ENCODE measurements at regions not wholly inside any gene's neighbourhood (a gene's known extent, or its start where the extent isn't known, plus 50 kb on each side); places are given as distances from the start of the nearest gene placed in this dataset.
"Not testable (repeated sequence)": the region's sequence is repeated elsewhere in the genome, so short reads cannot be mapped to it uniquely, and the experiment has no call there.

GRCh38 chr22:47435826-47436225, 673.4 kb downstream of the TBC1D22A start:
- DNase-seq = no peak

- no peak for DNase-seq
These were observed 672.7 kb downstream of the TBC1D22A start for GRCh38 chr22:47435204-47435487.

GRCh38 chr22:47434336-47435203, 672.1 kb downstream of the TBC1D22A start:
- DNase-seq = no peak

- DNase-seq = no peak
These were observed 671.2 kb downstream of the TBC1D22A start for GRCh38 chr22:47433627-47434026.

- DNase-seq = no peak
These were observed 670.2 kb downstream of the TBC1D22A start for GRCh38 chr22:47432683-47433082.

GRCh38 chr22:47423861-47424820, 661.7 kb downstream of the TBC1D22A start:
- no peak for DNase-seq

- DNase-seq = no peak
These were observed 660.8 kb downstream of the TBC1D22A start for GRCh38 chr22:47423266-47423665.

- DNase-seq = no peak
These were observed 660.3 kb downstream of the TBC1D22A start for GRCh38 chr22:47422736-47423135.

GRCh38 chr22:47421846-47422245, 659.4 kb downstream of the TBC1D22A start:
- DNase-seq = no peak

- DNase-seq = no peak
These were observed 657.8 kb downstream of the TBC1D22A start for GRCh38 chr22:47420211-47420610.

- DNase-seq = no peak
These were observed 656.8 kb downstream of the TBC1D22A start for GRCh38 chr22:47419239-47419638.

- DNase-seq = no peak
These were observed 655.2 kb downstream of the TBC1D22A start for GRCh38 chr22:47417699-47418098.

GRCh38 chr22:47411006-47411405, 648.6 kb downstream of the TBC1D22A start:
- DNase-seq = peak; percentile 11

GRCh38 chr22:47409539-47410275, 647.3 kb downstream of the TBC1D22A start:
- no peak for DNase-seq

GRCh38 chr22:47408409-47408808, 646.0 kb downstream of the TBC1D22A start:
- no peak for DNase-seq

GRCh38 chr22:47407461-47408025, 645.1 kb downstream of the TBC1D22A start:
- DNase-seq = no peak

- DNase-seq = no peak
These were observed 644.4 kb downstream of the TBC1D22A start for GRCh38 chr22:47406896-47407295.

- no peak for DNase-seq
These were observed 643.9 kb downstream of the TBC1D22A start for GRCh38 chr22:47406180-47406834.

GRCh38 chr22:47405222-47405621, 642.8 kb downstream of the TBC1D22A start:
- DNase-seq = not testable (repeated sequence)

GRCh38 chr22:47402876-47403525, 640.6 kb downstream of the TBC1D22A start:
- DNase-seq = no peak

- no peak for DNase-seq
These were observed 639.7 kb downstream of the TBC1D22A start for GRCh38 chr22:47401976-47402770.
